Prostate gland (tissue), 2 donors: ENCODE measurements at regions not wholly inside any gene's neighbourhood (a gene's known extent, or its start where the extent isn't known, plus 50 kb on each side); places are given as distances from the start of the nearest gene placed in this dataset.
"Not testable (repeated sequence)": the region's sequence is repeated elsewhere in the genome, so short reads cannot be mapped to it uniquely, and the experiment has no call there.

Source experiments
- DNase-seq: peaks from one replicate; pipeline ENCODE4 v3.0.0-alpha.2; 2019; ENCODE audit warnings: low spot score
- H3K27ac ChIP-seq, 2 donors: fragments of 200-600 bp; sonication (generic); 2 replicates each; pipeline ENCODE4 v1.5.1; 2017 to 2019
- H3K27me3 ChIP-seq: fragments of 200-600 bp; sonication (generic); replicated peaks from 2 replicates; pipeline ENCODE4 v1.5.1; 2019; ENCODE audit not compliant: insufficient read depth
- H3K36me3 ChIP-seq, 2 donors: fragments of 200-600 bp; sonication (generic); 1 replicate in 1 of 2; 2 replicates in 1 of 2; pipeline versions ENCODE4 v1.5.1 to v1.8.1; 2017 to 2019
- H3K4me1 ChIP-seq: fragments of 200-600 bp; sonication (generic); replicated peaks from 2 replicates; pipeline ENCODE4 v1.5.1; 2019
- H3K4me3 ChIP-seq, 2 donors: fragments of 200-600 bp; sonication (generic); 2 replicates each; pipeline ENCODE4 v1.5.1; 2017 to 2019
- H3K9me3 ChIP-seq: fragments of 200-600 bp; sonication (generic); 2 replicates; pipeline ENCODE4 v1.5.1; 2017
- CTCF ChIP-seq, 4 experiments: fragments of 200-600 bp in 2 of 4; fragments of 450-650 bp in 2 of 4; sonication (generic) in 2 of 4; IDR thresholded peaks; 1 replicate in 3 of 4; 2 replicates in 1 of 4; pipeline ENCODE4 v1.5.1; 2016 to 2019; ENCODE audit warnings: antibody characterized with exemption in 4 of 4, mild to moderate bottlenecking in 2 of 4, moderate library complexity in 2 of 4
- POLR2A ChIP-seq: fragments of 450-650 bp; IDR thresholded peaks from one replicate; pipeline ENCODE4 v1.6.1; 2016; ENCODE audit warnings: antibody characterized with exemption, mild to moderate bottlenecking
- POLR2AphosphoS5 ChIP-seq: sonication (generic); formaldehyde crosslinking; IDR thresholded peaks from one replicate; pipeline ENCODE4 v1.6.1; 2017; ENCODE audit warnings: antibody characterized with exemption
- whole genome bisulfite sequencing: methylation state at CpG from one replicate; pipeline ENCODE4 v1.1.5; 2018; 5-methylcytosine and 5-hydroxymethylcytosine counted together
- intact Hi-C: fragments of 100-400 bp; cut with DNase I; formaldehyde crosslinking; loops from one replicate; pipeline ENCODE4 v1.14.2; 2022

- H3K27ac ChIP-seq: no peak overlapping the region
- H3K27me3 ChIP-seq: no peaks in the 10 kb centered on the region
- no peak for TF ChIP-seq CTCF (IDR thresholded peaks at IDR 0.05)
- no peak for TF ChIP-seq POLR2A
- no peak for TF ChIP-seq POLR2AphosphoS5
- no peaks in the 10 kb centered on the region for H3K9me3 ChIP-seq
- no peaks in the 10 kb centered on the region for H3K36me3 ChIP-seq
- intact Hi-C loops: no loop called here
- no peaks in the 10 kb centered on the region for H3K4me1 ChIP-seq
- no peak overlapping the region for H3K4me3 ChIP-seq
- DNase-seq: no peak
- WGBS: 49% methylated on average over 14 of the region's 14 CpGs
Observed at GRCh38 chr17:14427900-14428647, 127.2 kb downstream of the HS3ST3B1 start.

- H3K36me3 ChIP-seq, H3K4me3 ChIP-seq, H3K27ac ChIP-seq, intact Hi-C loops, H3K9me3 ChIP-seq, H3K27me3 ChIP-seq, H3K4me1 ChIP-seq, DNase-seq: not testable (repeated sequence)
- WGBS: 86% methylated on average over 8 of the region's 8 CpGs
Observed at GRCh38 chr17:14423156-14423555, 122.3 kb downstream of the HS3ST3B1 start.

GRCh38 chr17:14417336-14417735 lies 116.5 kb downstream of the HS3ST3B1 start:
- no peaks in the 10 kb centered on the region for H3K4me1 ChIP-seq
- DNase-seq: no peak
- H3K9me3 ChIP-seq: no peaks in the 10 kb centered on the region
- H3K36me3 ChIP-seq: no peaks in the 10 kb centered on the region
- intact Hi-C loops: no loop called here
- TF ChIP-seq CTCF (IDR thresholded peaks at IDR 0.05) (no peak), POLR2A (no peak)
- no peaks in the 10 kb centered on the region for H3K27me3 ChIP-seq
- H3K27ac ChIP-seq: no peak overlapping the region
- WGBS: 62% methylated on average over 1 of the region's 1 CpG
- H3K4me3 ChIP-seq: no peak overlapping the region

- no peaks in the 10 kb centered on the region for H3K9me3 ChIP-seq
- no peaks in the 10 kb centered on the region for H3K36me3 ChIP-seq
- no peak for TF ChIP-seq POLR2A
- no peak for TF ChIP-seq CTCF (IDR thresholded peaks at IDR 0.05)
- TF ChIP-seq POLR2AphosphoS5: no peak
- WGBS: 38% methylated on average over 1 of the region's 1 CpG
- no peak for DNase-seq
- no peaks in the 10 kb centered on the region for H3K4me1 ChIP-seq
- no peak overlapping the region for H3K4me3 ChIP-seq
- intact Hi-C loops: no loop called here
- H3K27me3 ChIP-seq: no peaks in the 10 kb centered on the region
- no peak overlapping the region for H3K27ac ChIP-seq
Observed at GRCh38 chr17:14409292-14409691, 108.4 kb downstream of the HS3ST3B1 start.

- Histone ChIP-seq H3K36me3 (no peaks in the 10 kb centered on the region), H3K27me3 (no peaks in the 10 kb centered on the region), H3K27ac (no peak overlapping the region), H3K4me1 (no peaks in the 10 kb centered on the region), H3K9me3 (no peaks in the 10 kb centered on the region), H3K4me3 (no peak overlapping the region)
- no peak for TF ChIP-seq POLR2A
- TF ChIP-seq POLR2AphosphoS5: no peak
- no peak for TF ChIP-seq CTCF (IDR thresholded peaks at IDR 0.05)
- no peak for DNase-seq
- 87% methylated on average over 2 of the region's 2 CpGs for WGBS
- intact Hi-C loops: no loop called here
Observed at GRCh38 chr17:14407541-14407940, 106.7 kb downstream of the HS3ST3B1 start.
